ENCODE measurements at regions not wholly inside any gene's neighbourhood (a gene's known extent, or its start where the extent isn't known, plus 50 kb on each side); places are given as distances from the start of the nearest gene placed in this dataset.

GRCh38 chrX:129249563-129249962 lies 273.7 kb downstream of the SMARCA1 start:
- TF ChIP-seq, protein P1, sequence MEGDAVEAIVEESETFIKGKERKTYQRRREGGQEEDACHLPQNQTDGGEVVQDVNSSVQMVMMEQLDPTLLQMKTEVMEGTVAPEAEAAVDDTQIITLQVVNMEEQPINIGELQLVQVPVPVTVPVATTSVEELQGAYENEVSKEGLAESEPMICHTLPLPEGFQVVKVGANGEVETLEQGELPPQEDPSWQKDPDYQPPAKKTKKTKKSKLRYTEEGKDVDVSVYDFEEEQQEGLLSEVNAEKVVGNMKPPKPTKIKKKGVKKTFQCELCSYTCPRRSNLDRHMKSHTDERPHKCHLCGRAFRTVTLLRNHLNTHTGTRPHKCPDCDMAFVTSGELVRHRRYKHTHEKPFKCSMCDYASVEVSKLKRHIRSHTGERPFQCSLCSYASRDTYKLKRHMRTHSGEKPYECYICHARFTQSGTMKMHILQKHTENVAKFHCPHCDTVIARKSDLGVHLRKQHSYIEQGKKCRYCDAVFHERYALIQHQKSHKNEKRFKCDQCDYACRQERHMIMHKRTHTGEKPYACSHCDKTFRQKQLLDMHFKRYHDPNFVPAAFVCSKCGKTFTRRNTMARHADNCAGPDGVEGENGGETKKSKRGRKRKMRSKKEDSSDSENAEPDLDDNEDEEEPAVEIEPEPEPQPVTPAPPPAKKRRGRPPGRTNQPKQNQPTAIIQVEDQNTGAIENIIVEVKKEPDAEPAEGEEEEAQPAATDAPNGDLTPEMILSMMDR (IDR thresholded peaks at IDR 0.05; ENCODE audit: borderline replicate concordance, extremely low read depth, insufficient read depth), result no peak
- Histone ChIP-seq H3K4me3 (ENCODE audit: low read length in 3 of 3) (no peak overlapping the region), H3K9ac (ENCODE audit: low read length in 3 of 3) (no peak overlapping the region), H3K36me3 (ENCODE audit: control insufficient read depth in 2 of 3, insufficient read depth in 3 of 3, low read length in 3 of 3) (no peaks in the 10 kb centered on the region), H3K9me3 (ENCODE audit: control insufficient read depth in 2 of 3, insufficient read depth in 1 of 3, low read length in 3 of 3) (no peaks in the 10 kb centered on the region), H3K4me1 (ENCODE audit: control insufficient read depth in 2 of 3, insufficient read depth in 2 of 3, low read depth in 1 of 3, low read length in 3 of 3) (no peaks in the 10 kb centered on the region), H3K27ac (ENCODE audit: low read depth in 2 of 2, low read length in 2 of 2) (no peak overlapping the region), H3K27me3 (ENCODE audit: control insufficient read depth, insufficient read depth, low read length) (no peaks in the 10 kb centered on the region)
- no peak for DNase-seq
- FAIRE-seq, result no peak
- intact Hi-C loops (cut with DNase I), result no loop called here

GRCh38 chrX:129247642-129248041 lies 275.6 kb downstream of the SMARCA1 start:
- Histone ChIP-seq H3K36me3 (ENCODE audit: control insufficient read depth in 2 of 3, insufficient read depth in 3 of 3, low read length in 3 of 3) (no peaks in the 10 kb centered on the region), H3K4me3 (ENCODE audit: low read length in 3 of 3) (no peak overlapping the region), H3K4me1 (ENCODE audit: control insufficient read depth in 2 of 3, insufficient read depth in 2 of 3, low read depth in 1 of 3, low read length in 3 of 3) (no peaks in the 10 kb centered on the region), H3K9ac (ENCODE audit: low read length in 3 of 3) (no peak overlapping the region), H3K27me3 (ENCODE audit: control insufficient read depth, insufficient read depth, low read length) (no peaks in the 10 kb centered on the region), H3K9me3 (ENCODE audit: control insufficient read depth in 2 of 3, insufficient read depth in 1 of 3, low read length in 3 of 3) (no peaks in the 10 kb centered on the region), H3K27ac (ENCODE audit: low read depth in 2 of 2, low read length in 2 of 2) (no peak overlapping the region)
- intact Hi-C loops (cut with DNase I), result no loop called here
- no peak for DNase-seq
- TF ChIP-seq, protein P1 (IDR thresholded peaks at IDR 0.05; ENCODE audit: borderline replicate concordance, extremely low read depth, insufficient read depth), result no peak
- FAIRE-seq, result no peak

- TF ChIP-seq, protein P1 (IDR thresholded peaks at IDR 0.05; ENCODE audit: borderline replicate concordance, extremely low read depth, insufficient read depth), result no peak
- DNase-seq (no peak), FAIRE-seq (no peak)
- H3K4me3 ChIP-seq (ENCODE audit: low read length in 3 of 3), result no peak overlapping the region
- no peaks in the 10 kb centered on the region for H3K36me3 ChIP-seq (ENCODE audit: control insufficient read depth in 2 of 3, insufficient read depth in 3 of 3, low read length in 3 of 3)
- intact Hi-C loops (cut with DNase I), result no loop called here
- H3K9me3 ChIP-seq (ENCODE audit: control insufficient read depth in 2 of 3, insufficient read depth in 1 of 3, low read length in 3 of 3), result no peaks in the 10 kb centered on the region
- no peaks in the 10 kb centered on the region for H3K4me1 ChIP-seq (ENCODE audit: control insufficient read depth in 2 of 3, insufficient read depth in 2 of 3, low read depth in 1 of 3, low read length in 3 of 3)
- H3K27ac ChIP-seq (ENCODE audit: low read depth in 2 of 2, low read length in 2 of 2), result no peak overlapping the region
- H3K27me3 ChIP-seq (ENCODE audit: control insufficient read depth, insufficient read depth, low read length), result no peaks in the 10 kb centered on the region
- no peak overlapping the region for H3K9ac ChIP-seq (ENCODE audit: low read length in 3 of 3)
Observed at GRCh38 chrX:129239371-129239770, 283.9 kb downstream of the SMARCA1 start.

DNA sequence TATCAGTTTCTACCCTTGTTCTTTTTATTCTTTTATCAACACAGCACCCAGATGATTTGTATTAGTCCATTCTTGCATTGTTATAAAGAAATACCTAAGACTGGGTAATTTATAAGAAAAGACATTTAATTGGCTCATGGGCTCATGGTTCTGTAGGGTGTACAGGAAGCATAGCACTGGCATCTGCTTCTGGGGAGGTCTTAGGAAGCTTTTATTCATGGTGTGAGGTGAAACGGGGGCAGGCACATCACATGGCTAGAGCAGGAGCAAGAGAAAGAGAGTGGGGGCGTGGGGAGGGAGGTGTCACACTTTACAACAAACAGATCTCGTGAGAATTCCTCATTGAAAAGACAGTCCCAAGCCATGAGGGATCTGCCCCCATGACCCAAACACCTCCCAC lies 285.3 kb downstream of the SMARCA1 start:
- Histone ChIP-seq H3K27ac (ENCODE audit: low read depth in 2 of 2, low read length in 2 of 2) (no peak overlapping the region), H3K4me1 (ENCODE audit: control insufficient read depth in 2 of 3, insufficient read depth in 2 of 3, low read depth in 1 of 3, low read length in 3 of 3) (no peaks in the 10 kb centered on the region), H3K27me3 (ENCODE audit: control insufficient read depth, insufficient read depth, low read length) (no peaks in the 10 kb centered on the region), H3K9ac (ENCODE audit: low read length in 3 of 3) (no peak overlapping the region), H3K4me3 (ENCODE audit: low read length in 3 of 3) (no peak overlapping the region), H3K36me3 (ENCODE audit: control insufficient read depth in 2 of 3, insufficient read depth in 3 of 3, low read length in 3 of 3) (no peaks in the 10 kb centered on the region), H3K9me3 (ENCODE audit: control insufficient read depth in 2 of 3, insufficient read depth in 1 of 3, low read length in 3 of 3) (no peaks in the 10 kb centered on the region)
- FAIRE-seq, result no peak
- TF ChIP-seq, protein P1 (IDR thresholded peaks at IDR 0.05; ENCODE audit: borderline replicate concordance, extremely low read depth, insufficient read depth), result no peak
- intact Hi-C loops (cut with DNase I), result no loop called here
- DNase-seq, result no peak

Measured in kidney (tissue), 13 donors.